Effector CD8-positive, alpha-beta T cell (primary cell): ENCODE measurements at regions not wholly inside any gene's neighbourhood (a gene's known extent, or its start where the extent isn't known, plus 50 kb on each side); places are given as distances from the start of the nearest gene placed in this dataset.
"Not testable (repeated sequence)": the region's sequence is repeated elsewhere in the genome, so short reads cannot be mapped to it uniquely, and the experiment has no call there.

Experiments
- DNase-seq: peaks from one replicate; lab custom pipeline; 2025; lab: John Stamatoyannopoulos, UW

DNA sequence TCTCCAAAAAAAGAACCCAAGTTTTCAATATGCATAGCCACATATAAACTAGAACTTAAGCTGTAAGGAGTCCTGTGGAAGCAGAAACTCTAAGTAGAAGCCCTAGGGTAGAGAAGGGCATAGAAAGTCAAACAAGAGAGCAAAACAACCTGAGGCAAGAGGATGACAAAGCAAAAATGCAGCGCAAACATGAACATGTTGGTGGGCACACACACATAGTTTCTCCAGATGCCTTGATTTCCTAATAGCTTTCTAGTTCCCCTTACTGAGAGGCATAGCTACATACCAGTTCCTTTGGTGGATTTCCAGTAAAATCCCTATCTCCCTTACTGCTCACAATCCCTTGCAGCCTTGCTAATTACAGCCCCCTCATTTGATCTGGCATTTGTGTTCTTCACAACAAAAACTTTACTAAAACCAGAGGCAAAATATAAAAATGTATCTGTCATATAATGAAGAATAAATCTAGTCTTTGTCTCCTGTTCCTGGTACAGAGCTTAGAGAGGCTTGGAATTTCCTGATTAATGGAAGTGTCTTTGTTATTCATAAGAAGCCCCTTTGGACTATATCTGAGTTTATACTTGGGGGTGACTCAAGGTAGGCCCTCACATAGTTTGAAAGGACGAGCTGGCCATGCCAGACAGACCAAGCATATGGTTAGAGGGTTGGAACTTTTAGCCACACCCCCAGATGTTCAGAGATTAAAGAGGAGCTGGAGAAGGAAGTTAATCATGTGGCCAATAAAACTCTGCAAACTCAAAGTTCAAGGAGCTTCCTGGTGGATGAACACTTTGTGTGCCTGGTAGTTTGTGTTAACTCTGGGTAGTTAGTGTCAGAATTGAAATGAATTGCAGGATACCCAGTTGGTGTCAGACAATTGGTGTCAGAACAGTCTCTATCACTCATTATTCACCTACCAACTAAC, 52.7 kb upstream of the ZCCHC13 start:
- no peak for DNase-seq

GRCh38 chrX:74250574-74250973, 53.4 kb upstream of the ZCCHC13 start:
- no peak for DNase-seq

GRCh38 chrX:74249963-74250362, 54.0 kb upstream of the ZCCHC13 start:
- DNase-seq: no peak

GRCh38 chrX:74248889-74249288, 55.1 kb upstream of the ZCCHC13 start:
- DNase-seq: no peak

GRCh38 chrX:74246524-74246923, 57.5 kb upstream of the ZCCHC13 start:
- DNase-seq: no peak

DNA sequence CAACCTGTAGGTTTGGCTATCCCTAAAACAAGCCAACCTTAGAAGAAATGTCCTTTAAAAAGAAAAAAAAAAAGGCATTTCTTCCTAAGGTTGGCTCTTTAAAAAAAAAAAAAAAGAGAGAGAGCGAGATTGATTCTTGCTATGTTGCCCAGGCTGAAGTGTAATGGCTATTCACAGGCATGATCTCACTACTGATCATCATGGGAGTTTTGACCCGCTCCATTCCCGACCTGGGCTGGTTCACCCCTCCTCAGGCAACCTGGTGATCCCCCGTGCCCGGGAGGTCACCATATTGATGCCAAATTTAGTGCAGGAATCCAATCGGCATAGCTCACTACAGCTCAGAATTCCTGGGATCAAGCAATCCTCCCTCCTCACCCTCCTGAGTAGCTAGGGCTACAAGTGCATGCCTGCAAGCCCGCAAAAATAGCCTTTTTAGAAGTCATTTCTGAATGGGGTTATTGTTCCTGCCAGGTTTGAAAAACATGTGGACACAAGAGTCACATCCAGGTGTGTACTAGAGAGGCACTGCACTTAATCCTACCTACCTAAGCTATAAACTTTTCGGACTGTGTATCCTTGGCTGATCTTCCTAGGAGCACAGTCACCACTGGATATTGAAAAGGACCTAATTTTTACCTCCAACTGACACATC, 61.4 kb upstream of the ZCCHC13 start:
- no peak for DNase-seq

- no peak for DNase-seq
Measured at GRCh38 chrX:74242050-74242449, 61.9 kb upstream of the ZCCHC13 start.

- no peak for DNase-seq
Measured at GRCh38 chrX:74238771-74239170, 65.2 kb upstream of the ZCCHC13 start.

DNA sequence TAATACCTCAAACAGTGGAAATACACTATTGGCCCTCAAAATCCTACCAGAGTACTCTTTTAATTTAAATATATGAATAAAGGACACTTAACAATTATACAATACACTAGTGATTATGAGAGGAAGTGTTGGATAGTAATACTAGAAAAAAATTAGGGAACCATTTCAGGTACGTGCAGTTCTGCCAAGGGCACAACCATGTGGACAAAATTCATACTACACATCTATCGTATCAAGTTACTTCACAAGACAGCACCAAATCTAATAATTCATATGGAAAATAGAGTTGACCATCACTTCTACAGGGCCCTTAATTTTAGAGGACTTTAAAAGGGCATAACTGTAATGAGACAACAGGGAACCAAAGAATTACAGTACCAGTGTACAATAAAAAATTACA, 69.2 kb upstream of the ZCCHC13 start:
- no peak for DNase-seq

GRCh38 chrX:74232859-74233258, 71.1 kb upstream of the ZCCHC13 start:
- no peak for DNase-seq

DNA sequence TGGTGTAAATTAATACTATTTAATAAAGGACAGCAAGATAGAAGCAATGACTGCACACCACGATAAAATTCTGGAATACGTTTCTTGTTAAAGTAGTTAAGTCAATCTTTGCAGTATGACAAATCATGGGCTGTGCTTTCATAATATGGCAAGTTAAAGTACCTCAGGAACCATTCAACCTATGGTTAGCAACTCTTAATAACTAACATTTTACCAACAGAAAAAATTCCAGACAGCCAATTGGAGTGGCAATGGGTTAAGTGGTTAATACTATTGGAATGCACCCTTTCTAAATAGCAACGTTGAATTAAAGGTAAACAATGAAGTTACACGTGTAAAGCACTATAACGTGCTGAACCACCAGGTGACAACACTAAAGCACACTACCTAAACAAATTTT, 72.4 kb upstream of the ZCCHC13 start:
- DNase-seq: no peak

DNA sequence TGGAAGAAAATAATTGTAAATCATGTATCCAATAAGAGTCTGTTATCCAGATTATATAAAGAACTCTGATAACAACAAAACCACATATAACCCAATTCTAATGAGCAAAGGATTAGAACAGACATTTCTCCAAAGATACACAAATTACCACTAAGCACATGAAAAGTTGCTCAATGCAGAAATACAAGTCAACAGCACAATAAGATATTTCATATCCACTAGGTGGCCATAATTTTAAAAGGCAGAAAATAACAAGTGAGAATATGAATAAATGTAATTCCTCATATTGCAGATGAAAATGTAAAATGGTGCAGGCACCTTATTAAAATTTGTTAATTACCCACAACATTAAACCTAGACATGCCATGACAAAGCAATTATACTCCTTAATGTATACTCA, 73.9 kb upstream of the ZCCHC13 start:
- DNase-seq: no peak

- no peak for DNase-seq
Measured at GRCh38 chrX:74225111-74225510, 78.9 kb upstream of the ZCCHC13 start.

- no peak for DNase-seq
Measured at GRCh38 chrX:74220277-74220676, 83.7 kb upstream of the ZCCHC13 start.

- no peak for DNase-seq
Measured at GRCh38 chrX:74218895-74219294, 85.1 kb upstream of the ZCCHC13 start.

- no peak for DNase-seq
Measured at GRCh38 chrX:74216421-74216820, 87.6 kb upstream of the ZCCHC13 start.

GRCh38 chrX:74211911-74212310, 92.1 kb upstream of the ZCCHC13 start:
- DNase-seq: no peak

- no peak for DNase-seq
Measured at GRCh38 chrX:74207539-74207938, 96.4 kb upstream of the ZCCHC13 start.

DNA sequence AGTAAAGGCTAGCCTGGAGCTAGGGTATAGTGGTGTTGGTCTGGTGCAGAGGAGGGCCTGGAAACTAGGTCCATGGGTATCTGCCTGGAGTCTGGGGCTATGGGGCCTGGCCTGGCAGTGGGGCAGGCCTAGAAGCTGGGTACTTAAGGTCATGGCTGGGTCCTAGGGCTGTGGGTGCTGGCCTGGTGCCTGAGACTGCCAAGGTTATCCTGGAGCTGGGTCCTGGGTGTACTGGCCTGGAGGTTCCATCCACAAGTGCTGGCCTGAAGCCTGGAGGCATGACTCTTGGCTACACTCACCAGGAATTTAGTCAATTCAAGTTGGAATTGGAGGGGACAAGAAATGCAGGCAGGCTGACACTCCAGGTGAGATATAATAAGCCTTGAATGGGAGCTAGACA, 108.4 kb upstream of the ZCCHC13 start:
- DNase-seq: no peak

GRCh38 chrX:74195120-74195519, 108.9 kb upstream of the ZCCHC13 start:
- DNase-seq: no peak

DNA sequence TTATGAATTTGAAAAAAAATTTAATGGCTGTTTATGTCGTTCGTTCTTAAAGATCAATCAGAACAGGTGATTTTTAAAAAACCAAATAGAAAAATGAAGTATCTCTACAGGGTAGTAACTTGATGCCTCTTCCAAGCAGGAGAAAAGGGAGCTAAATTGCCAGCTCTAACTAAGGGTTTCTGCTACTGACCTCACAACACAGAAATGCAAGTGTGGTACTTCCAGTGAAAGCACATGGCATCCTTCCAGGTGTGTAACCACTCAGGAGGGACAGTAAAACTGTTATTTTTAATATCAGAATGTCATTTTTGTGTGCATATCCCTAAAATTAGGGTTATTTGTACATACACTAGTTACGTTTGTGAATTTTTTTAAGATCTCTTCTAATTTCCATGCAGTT, 116.8 kb upstream of the ZCCHC13 start:
- DNase-seq: no peak

DNA sequence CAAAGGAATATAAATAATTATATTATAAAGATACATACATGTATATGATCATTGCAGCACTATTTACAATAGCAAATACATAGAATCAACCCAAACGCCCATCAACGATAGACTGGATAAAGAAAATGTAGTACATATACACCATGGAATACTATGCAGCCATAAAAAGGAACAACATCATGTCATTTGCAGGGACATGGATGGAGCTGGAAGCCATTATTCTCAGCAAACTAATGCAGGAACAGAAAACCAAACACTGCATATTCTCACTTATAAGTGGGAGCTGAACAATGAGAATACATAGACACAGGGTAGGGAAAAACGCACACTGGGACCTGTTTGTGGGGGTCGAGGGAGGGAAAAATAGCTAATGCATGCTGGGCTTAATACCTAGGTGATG, 120.9 kb upstream of the ZCCHC13 start:
- not testable (repeated sequence) for DNase-seq

DNA sequence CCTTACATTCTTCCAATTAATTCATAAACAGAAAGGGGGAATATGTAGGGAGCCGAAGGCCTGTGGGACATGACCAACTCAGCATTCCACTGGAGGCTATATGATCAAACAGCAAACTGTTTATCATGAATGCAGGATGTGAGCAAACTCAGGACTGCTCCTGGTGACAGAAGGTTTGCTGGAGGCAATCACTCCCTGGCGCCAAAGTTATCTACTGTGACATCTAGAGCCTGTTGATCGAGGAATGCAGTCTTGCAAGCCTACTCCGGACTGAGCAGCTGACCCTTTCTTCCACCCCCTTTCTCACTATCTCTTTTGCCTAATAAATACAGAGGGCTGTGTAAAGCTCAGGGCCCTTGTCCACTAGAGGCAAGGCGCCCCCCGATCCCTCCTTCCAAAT, 122.0 kb upstream of the ZCCHC13 start:
- DNase-seq: not testable (repeated sequence)
